Muscle of arm (tissue), 1 donor: ENCODE measurements at regions not wholly inside any gene's neighbourhood (a gene's known extent, or its start where the extent isn't known, plus 50 kb on each side); places are given as distances from the start of the nearest gene placed in this dataset.

Source experiments
- DNase-seq: peaks from one replicate; pipeline ENCODE4 v3.0.0-alpha.2; 2013

- DNase-seq = no peak
Observed at GRCh38 chr5:87951661-87952060, 317.0 kb downstream of the TMEM161B start.

DNA sequence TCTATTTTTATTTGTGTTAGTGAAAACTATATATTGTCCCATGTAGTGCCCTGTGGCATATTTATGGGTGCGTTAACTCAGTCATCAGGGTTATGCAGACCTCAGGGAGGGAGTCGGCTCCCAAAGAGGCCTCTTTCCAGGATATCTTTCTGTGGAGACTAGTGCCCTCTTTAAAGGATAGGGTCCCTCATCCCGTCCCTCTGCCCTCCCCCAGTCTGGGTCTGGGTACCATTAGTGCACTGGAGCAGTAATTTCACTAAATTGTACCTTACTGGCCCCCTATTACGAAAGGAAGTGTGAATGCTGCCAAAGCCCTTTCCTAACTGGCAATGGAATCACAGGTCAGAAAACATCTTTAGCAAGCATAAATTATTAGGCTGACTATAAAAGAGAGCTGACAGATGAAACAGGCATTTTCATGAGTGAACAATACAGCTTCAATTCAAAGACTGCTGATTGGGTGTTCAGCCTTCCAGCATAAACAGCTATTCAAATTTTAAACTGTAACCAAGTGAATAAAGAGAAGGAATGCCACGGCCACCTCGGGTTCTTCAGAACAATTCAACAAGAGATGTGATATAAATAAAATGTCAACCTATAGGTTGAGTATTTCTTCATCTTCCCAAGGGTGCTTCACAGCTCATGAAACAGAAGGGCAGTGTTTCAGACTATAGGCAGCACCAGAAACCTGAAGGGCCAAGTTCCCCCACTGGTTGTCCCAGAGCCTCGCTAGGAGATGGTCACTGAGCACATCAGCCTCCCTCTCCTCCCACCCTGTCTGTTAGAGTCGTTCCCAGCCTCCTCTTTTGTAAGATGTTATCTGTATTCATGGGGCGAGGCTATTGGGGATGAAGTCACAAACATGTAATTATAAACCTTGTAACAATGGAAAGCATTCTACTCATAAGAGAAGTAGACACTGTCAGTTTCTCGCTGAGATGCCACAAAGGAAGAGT is 318.7 kb downstream of the TMEM161B start:
- no peak for DNase-seq

DNA sequence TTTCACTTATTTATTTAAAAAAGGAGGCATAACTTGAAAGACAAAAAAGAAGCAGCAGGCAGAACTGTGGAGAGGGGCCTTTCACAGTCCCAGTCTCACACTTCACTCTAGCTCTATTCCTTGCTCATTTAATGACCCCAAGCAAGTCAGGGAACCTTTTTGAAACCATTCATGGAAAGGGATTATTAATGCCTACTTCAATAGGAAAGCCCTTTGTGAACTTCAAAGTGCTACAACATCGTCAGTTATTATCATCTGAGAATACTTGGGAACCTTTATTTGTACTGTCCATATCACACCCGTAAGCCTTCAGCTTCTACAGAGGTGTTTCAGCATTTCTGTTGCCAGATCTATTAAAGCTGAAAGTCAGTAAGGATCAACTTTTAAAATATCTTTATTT is 320.2 kb downstream of the TMEM161B start:
- no peak for DNase-seq

GRCh38 chr5:87946271-87946670 is 322.4 kb downstream of the TMEM161B start:
- no peak for DNase-seq

DNA sequence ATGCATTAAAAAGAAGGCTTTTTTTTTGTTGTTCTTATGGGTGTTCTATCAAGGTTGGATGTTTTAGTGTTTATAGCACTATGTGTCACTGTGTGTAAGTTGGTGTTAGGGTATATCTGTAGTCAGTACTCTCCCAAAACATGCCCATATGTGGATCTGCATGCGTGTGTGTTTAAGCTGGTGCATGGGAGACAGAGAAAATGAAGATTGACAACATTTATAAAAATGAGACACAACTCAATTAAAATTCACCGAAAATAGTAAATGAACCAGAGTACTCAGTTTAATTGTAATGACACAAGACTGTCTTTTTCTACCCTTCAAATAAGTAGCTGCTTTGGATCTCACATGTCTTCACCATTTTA is 323.4 kb downstream of the TMEM161B start:
- no peak for DNase-seq

DNA sequence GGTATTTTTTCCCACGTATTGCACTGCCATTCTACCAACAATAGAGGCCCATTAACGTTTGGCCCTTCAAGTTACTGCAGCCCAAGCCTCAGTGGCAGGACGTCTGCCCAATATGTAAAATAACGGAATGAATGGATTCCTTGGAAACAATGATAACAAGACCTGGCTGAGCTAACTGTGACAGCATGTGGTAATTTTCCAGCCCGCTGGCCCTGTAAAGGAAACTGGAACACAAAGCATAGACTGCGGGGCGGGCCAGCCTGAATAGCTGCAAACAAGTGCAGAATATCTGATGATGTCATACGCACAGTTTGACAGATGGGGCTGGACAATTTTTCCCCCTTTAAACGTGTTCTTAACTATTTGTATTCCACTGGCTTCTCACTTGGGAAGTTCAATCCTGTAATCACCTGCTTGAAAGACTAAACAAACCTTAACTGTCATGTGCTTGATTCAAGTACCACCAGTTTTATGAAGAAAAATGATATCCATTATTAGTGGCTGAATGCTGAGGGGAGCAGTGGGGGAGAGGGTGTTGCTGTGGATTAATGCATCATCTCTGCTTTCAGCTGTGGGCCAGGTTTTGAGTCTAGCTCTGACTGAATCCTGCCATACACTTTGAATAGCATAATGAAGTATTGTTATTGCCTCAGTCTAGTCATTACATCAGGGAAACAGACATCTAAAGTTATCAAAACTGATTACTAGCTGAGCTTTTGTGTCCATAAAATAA is 323.9 kb downstream of the TMEM161B start:
- peak; percentile 9 for DNase-seq

DNA sequence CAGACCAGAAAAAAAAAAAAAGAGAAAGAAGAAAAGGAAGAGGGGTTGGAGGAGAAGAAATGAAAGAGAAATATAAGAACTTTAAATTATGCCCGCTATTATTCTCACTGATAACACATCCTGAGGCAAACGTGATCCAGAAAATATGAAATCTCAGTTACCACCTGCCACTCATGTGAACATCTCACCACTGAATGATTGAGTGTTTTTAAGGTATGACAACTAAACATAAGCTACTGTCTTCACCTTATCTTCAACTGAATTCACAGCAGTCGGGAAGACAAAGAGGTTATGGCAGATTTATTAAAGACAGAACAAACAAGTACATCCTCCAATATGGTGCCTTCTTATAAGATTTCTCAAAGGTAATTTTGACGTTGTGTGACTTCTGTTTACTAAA is 327.9 kb downstream of the TMEM161B start:
- DNase-seq = no peak

DNA sequence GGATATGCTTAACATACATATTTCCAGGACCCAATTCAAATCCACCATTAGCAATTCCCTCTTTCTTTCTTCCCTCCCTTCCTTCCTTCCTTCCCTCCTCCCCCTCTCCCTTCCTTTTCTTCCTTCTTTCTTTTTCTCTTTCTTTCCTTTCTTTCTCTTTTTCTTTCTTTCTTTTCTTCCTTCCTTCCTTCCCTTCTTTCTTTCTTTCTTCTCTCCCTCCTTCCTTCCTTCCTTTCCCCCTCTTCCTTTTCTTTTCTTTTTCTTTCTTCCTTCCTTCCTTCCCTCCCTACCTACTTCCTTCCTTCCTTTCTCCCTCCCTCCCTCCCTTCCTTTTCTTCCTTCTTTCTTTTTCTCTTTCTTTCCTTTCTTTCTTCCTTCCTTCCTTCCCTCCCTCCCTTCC is 332.0 kb downstream of the TMEM161B start:
- DNase-seq = no peak

GRCh38 chr5:87924436-87924835 is 344.2 kb downstream of the TMEM161B start:
- no peak for DNase-seq

DNA sequence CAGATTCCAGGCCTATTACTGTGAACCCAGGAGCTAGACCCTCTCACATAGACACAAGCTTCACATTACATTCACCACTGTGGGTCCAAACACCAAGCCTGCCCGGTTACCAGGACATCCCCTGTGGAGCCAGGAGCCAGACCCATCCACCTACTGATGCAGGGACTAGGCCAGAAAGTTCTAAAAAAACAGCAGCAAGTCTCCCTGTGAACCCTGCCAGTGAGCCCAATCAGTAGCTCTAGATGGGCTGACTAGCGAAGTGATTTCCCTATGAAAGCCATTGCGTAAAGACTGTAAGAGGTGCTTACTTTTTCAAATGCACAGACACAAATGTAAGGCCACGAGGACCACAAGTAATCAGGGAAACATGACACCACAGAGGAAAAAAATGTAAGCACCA is 352.3 kb downstream of the TMEM161B start:
- DNase-seq = no peak

DNA sequence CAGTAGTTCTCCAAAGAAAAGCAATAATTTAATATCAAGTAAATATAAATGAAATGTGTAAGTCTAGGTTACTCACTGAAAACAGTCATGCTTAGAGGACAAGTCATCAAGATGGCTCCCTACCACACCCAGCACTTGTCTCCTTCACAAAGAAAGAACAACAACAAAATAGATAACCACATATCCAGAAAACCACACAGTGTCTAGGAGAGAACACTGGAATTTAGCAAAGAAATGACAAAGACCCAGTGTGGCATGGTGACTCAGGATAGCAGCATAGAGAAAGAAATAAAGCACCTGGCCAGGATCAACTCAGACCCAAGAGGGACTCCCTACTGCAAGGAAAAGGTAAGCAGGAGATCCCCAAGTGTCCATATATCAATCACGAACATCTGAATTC is 356.2 kb downstream of the TMEM161B start:
- no peak for DNase-seq

GRCh38 chr5:87909382-87909781 is 359.3 kb downstream of the TMEM161B start:
- DNase-seq = no peak

DNA sequence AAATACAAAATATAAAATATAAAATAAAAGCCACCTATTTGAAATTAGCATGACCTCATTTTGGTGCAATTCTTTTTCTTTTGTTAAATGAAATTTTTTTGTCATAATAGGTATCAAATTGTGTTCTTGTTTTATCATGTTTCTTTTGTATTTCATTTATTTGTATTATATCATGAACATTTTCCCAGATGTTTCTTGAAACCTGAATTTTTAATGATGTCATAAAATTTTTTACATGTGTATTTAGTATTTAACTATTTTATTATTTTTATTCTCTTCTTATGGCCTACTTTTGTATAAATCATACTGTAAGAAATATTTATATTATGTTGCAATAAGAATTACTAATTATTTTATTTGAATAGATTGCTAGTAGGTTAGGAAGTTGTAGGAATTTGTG is 361.7 kb downstream of the TMEM161B start:
- no peak for DNase-seq

DNA sequence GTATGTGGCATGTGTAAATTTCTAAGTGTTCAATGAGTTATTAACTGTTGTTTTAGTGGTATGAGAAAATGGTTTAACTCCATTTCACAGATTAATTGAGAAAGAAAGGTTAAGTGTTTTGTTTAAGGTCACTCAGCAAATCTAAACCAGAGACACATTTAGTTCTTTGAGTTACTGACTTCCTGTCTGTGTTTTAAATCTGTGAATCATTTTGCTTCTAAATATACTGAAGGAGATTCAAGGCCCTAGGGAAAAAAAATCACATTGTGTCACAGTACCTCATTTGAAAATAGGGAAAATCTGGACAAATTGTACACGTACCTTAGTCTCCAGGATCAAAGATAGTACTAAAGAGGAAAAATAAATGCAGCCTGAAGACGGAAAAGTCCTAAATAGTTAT is 368.2 kb downstream of the TMEM161B start:
- no peak for DNase-seq

- DNase-seq = peak; percentile 11
Observed at GRCh38 chr5:87899721-87900131, 368.9 kb downstream of the TMEM161B start.

- peak; percentile 4 for DNase-seq
Observed at GRCh38 chr5:87899208-87899661, 369.4 kb downstream of the TMEM161B start.

GRCh38 chr5:87898574-87898973 is 370.1 kb downstream of the TMEM161B start:
- DNase-seq = no peak

GRCh38 chr5:87888139-87888538 is 380.5 kb downstream of the TMEM161B start:
- no peak for DNase-seq

DNA sequence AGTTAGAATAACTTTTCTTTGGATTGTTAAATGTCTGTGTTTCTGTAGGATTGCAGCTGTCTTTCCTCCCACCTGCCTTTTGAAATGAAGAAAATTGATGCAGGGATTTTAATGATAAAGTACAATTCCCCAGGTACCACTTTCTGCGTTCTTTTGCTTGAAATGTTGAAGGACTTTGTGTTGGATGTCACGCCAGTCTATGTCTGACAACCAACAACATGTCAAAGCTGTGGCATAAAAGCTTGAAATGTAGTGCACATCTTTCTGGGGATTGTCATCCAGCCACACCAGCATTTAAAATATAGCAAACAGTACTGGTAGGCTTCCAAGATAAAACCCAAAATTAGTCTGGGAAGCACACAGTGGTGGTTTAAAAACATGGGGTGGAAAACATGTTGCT is 381.4 kb downstream of the TMEM161B start:
- DNase-seq = no peak

- no peak for DNase-seq
Observed at GRCh38 chr5:87886164-87886563, 382.5 kb downstream of the TMEM161B start.

DNA sequence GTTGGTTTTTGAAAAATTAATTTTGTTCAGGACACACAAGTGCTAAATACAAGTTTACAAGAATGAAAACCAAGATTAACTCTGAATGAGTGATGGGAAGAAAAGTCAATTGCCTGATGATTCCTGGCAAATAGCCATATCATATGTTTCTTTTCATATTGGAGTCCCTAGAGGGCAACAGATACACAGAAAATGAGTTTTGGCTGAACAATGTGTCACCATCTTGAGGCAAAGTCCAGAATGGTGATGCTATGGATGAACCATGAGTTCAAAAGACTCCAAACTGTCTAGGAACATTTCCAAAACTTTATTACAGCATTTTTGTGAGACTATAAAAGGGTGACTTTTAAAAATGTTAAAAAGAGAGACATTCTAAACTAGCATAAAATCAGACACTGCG is 382.9 kb downstream of the TMEM161B start:
- DNase-seq = no peak

DNA sequence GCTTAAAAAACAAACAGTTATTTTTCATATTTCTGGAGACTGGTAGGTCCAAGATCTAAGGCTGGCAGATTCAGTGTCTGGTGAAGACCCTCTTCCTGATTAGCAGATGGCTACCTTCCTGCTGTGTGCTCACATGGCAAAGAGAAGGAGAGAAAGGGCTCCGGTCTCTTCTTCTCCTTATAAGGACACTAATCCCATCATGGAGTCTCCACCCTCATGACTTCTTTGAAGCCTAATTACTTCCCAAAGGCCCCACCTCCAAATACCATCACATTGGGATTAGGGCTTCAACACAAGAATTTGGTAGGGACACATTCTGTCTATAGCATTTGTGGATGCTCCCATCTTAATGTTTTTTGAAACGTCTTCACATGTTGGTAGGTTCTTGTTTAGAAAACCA is 391.1 kb downstream of the TMEM161B start:
- DNase-seq = no peak

DNA sequence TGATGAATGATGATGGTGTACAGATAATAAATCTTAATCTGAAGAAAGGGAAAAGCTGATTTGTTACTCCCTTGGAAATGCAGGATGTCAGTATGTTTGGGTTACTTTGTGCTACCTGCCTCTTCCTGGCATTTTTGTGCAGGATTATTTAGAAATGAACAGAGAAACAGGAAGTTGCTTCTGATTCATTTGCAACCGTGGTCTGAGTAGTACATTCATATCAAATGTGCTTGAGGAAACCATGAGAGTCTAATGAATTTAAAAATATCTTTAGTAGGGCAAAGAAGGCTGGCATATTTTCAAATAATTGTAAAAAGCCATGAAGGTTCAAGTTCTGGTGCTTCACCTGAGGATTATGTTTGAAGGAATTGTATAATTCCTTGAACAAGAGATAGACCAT is 391.6 kb downstream of the TMEM161B start:
- no peak for DNase-seq
